Left renal pelvis (tissue), 4 donors: ENCODE measurements at regions not wholly inside any gene's neighbourhood (a gene's known extent, or its start where the extent isn't known, plus 50 kb on each side); places are given as distances from the start of the nearest gene placed in this dataset.

ENCODE experiments used
- DNase-seq, 4 donors: peaks; one replicate each; pipeline ENCODE4 v3.0.0-alpha.2; 2013; ENCODE audit warnings: low read depth in 4 of 4, low spot score in 3 of 4

DNA sequence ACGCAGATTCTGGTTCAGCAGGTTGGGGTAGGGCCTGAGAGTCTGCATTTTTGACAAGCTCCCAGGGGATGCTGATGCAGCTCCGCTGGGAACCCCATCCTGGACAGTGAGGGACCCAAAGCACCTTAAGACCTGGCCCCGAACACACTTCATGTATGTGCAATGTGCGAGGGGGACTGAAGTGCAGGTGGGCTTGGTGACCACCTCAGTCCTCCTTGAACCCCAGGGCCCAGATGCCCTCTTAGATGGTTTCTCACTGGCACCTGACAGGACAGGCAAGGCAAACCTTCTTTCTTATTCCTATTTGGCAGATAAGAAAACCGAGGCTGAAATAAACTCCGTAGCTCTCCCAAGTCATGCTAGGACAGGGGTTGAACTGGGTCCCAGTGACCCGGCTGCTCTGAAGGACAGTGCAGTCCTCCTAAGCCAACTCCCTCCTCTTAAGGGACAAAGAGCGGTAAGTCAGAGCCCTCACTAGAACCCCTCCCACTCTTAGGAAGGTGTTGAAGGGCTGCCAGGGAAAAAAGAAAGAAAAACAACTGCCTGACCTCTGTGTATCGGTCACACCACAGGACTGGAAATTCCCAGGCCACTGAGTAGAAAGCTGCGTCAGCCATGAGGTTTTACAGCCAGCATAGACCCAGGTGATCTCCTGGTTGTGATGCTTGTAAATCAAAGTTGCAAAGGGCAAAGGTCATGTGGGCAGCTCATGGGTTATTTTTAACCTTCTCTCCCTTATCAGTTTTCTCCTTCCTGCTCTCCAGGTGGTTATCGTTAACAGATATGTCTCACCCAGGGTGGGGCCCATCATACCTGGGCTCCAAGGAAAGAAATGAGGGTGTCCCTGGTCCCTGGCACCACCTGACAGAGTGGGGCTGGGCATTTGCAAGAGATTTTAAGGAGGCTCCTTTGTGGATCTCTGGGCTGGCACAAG, 90.9 kb upstream of the SMNDC1 start:
- DNase-seq = no peak

DNA sequence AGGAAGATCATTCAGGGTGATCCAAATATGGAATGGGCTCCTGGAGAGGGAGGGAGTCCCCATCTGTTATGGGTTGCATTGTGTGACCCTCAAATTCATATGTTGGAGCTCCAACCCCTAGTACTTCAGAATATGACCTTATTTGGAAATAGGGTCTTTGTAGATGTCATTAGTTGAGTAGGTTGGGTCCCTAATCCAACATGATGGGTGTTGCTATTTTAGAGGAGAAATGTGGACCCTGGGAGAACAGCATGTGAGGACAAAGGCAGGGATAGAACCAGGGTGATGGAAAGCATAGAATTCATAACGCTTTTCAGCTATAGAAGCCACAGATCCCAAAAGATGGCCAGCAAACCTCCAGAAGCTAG, 91.5 kb upstream of the SMNDC1 start:
- DNase-seq = no peak

DNA sequence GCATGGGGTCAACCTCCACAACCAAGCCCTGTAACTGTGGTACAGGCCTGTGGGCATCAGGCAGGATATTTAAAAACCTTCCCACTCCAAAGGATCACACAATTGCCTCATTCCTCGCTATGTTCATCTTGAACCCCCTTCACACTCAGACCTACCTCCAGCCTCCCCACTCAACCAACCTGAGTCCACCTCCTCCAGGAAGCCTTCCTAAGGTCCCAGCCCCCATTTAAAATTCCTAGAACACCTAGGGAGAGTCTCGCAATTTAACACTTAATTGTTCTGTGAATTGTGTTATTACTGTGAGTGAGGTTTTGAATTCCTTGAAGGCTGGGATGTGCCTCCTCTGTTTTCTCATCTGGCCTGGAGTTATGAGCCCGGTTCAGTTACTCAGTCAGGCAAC, 93.1 kb upstream of the SMNDC1 start:
- DNase-seq = no peak

DNA sequence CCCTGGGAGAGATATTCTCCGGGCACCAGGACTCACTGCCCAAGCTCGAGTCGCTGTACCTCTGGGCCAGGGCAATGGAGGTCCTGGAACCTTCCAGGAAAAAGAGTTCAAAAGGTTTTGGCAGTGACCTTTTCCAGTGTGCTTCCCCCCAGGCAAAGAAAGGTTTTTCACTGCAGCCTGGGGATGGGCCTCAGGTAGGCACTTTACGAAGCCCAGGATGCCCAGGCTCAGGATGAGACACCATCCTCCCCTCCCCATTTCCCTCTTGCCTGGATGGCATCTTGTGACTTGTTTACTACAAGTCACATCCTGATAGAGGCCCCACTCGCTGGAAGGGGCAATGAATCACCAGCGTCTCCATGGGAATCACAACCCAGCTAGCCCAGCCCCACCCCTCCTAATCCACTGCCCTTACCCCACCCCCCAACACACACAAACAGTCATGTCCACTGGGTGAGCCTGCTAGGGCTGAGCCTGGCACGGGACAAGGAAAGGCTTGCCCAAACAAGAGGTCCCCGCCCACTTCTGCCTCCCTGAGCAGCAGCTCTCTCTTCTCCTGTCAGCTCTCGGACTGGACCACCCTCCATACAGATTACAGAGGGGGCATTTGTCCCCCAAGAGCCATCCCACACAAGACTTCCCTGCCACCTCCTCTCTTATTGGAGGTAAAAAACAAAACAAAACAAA, 93.8 kb upstream of the SMNDC1 start:
- DNase-seq = no peak

DNA sequence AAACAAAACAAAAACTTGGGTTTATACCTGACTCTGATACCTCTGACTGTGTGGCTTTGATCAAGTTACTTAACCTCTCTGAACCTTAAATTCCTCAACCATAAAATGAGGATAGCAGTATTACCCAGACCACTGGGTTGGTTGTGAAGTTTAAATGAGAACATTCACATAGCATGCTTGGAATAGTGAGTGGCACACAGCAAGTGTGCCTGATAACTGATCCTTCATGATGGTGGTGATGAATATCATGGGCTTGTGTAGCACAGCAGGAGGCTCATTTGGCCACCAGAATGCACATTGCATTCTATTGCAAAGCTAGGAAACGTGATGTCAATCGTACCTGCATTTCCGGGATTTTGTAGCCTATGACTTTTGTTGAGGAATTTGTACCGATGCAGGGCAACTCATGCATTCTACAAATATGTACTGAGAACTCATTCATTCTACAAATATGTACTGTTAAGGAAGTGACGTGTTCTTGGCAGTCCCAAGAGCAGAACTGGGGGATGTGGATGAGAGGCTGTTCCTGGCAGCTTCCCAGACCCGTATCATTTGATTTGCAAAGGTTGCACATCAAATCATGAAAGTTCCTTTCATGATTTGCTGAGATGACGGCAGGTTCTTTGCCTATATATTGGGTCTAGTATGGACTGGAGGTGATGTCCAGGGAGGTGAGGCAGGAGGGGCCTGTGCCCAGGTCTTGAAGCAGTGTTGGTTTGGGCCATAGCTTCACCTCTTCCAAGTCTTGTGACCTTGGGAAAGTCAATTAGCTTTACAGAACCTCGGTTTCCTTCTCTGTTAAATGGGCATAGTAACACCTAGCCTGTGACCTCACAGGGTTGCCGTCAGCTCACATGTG, 94.6 kb upstream of the SMNDC1 start:
- no peak for DNase-seq

DNA sequence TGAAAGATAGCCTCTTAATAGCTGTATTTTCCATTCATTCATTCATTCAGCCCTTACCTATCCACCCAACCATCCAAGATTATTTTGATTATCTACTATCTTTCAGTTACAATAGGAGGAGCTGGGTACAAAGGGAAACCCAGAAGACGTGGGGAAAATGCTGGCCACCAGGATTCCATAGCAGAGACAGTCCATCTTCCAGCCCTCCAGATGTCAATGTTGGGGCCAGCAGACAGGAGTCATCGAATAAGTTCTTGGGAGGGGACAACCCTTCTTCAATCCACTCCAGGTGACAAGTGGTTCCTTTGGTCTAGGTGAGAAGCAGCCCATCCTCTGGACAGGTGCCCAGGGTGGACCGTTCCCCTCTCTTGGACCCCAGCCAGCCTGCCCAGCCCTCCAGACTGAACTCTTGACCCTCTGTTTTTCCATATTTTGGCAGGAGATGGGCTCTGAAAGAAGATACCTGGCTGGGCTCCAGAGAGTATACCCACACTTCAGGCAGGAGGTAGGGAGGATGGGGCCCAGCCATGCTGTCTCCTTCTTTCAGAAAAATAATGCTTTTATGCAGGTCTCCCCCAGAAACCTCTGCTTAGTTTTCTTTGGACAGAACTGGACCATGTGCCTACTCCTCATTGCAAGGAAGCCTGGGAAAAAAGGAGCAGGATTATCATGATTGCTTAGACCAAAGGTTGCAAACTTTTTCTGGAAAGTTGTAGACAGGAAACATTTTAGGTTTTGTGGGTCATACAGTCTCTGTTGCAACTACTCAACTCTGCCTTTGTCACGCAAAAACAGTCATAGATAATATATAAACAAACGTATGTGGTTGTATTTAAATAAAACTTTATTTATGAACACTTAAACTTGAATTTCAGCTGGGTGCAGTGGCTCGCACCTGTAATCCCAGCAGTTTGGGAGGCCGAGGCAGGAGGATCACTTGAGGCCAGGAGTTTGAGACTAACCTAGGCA, 95.5 kb upstream of the SMNDC1 start:
- no peak for DNase-seq

DNA sequence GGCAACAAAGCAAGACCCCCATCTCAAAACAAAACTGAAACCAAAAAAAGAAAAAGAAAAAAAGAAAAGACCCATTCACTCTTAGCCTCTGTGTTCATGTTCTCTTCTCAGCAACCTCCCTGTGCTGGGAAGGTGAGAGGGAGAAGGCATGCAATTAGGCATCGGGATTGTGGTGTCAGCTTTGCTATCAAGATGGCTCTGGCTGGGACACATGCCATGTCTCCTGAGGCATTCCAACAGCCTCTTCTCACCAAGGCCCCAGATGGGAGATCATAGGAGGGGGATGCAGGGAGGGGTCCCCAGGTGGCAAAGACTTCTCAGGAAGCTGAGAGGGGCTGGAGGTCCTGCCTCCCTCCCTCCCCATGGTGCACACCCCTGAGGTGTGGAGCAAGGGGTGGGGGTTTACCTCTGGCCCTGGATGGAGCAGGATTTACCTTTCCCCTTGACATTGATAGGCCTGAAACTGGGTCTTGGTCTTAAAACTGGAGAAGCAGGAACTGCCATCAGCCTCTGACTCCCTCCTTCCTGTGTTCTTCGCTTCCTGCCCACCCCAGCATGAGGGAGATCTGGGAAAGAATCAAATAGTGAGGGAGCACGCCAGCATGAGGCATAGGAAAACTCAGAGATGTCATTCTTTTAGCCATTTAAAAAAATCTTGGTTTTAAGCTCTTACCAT, 96.2 kb upstream of the DUSP5 start:
- no peak for DNase-seq

DNA sequence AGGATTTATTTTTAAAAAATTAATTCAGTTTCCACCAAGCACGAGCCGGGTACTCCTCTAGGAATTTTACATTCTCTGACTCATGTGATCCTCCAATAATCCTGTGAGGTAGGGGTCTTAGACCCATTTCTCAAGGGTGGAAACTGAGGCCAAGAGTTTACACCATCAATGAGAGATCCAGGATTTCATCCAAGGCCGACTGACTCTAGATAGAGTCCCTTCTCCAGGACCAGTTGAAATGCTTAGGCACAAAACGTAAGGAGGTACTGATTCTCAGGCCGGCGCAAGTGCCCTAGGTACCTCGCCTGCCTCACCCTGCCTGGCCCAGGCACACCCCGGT, 95.7 kb upstream of the DUSP5 start:
- no peak for DNase-seq

DNA sequence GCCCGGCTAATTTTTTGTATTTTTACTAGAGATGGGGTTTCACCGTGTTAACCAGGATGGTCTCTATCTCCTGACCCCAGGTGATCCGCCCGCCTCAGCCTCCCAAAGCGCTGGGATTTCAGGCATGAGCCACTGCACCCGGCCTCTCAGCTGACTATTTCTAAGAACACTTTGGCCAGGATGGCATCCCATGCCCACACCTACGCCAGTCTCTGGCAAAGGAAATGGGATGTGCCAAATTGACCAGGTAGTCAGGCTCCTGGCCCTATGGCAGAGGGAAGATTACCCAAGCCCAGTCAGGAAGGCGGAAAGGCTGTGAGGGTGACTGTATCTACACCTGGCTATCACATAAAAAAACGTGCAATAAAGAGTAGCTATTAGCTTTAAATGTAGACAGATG, 94.1 kb upstream of the DUSP5 start:
- no peak for DNase-seq

DNA sequence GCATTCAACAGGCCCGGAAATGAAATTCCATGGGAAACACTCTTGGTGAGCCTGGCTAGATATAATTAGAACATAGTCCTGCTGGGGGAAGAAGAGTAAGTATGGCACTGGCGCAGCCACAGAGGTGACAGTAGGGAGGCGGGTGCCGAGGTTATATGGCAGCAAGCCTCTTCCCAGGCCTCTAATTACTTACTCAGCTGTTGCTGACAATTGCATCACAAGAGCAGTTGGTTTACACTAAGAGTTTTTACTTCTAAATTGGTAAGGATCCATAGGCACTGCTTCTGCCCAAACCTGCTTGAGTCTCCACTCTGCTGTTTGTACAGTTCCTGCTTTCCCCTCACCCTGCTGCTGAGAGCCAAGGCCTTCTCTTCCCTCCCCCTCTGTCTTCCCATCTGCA, 93.3 kb upstream of the DUSP5 start:
- no peak for DNase-seq

DNA sequence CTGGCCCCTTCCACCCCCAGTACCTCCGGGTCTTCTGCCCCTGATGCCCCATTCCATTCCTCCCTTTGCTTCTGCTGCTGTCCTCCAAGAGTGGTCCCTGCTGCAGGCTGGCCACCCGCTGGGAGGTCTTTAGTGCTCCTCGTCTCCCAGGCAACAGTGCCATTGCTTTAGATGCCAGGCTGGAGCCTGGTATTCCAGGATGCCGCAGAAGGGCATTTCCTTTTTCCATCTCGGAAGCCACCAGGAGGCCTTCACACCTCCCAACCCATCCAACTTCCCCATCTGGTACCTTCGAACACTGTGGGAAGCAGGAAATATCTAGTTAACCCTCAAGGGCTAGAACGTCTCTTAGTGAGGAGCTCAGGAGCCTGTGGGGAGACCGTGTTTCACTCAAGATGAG, 92.9 kb upstream of the DUSP5 start:
- no peak for DNase-seq

DNA sequence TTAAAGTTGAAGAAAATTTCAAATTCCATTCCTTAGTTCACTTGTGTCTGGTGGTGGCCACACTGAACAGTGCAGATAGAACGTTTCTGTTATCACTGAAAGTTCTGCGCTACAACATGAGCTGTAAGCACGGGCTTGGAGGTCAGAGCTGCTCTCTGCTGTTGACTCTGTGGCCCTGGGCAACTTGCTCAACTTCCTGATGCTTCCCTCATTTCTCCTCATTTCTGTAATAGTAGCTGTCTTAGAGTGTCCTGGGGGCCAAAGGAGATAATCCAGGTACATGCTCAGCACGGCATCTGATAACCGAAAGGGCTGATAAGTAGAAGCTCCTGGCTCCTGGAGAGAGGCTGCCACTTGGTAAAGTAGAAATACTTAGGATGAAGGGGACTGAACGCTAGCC, 92.3 kb upstream of the DUSP5 start:
- DNase-seq = no peak

DNA sequence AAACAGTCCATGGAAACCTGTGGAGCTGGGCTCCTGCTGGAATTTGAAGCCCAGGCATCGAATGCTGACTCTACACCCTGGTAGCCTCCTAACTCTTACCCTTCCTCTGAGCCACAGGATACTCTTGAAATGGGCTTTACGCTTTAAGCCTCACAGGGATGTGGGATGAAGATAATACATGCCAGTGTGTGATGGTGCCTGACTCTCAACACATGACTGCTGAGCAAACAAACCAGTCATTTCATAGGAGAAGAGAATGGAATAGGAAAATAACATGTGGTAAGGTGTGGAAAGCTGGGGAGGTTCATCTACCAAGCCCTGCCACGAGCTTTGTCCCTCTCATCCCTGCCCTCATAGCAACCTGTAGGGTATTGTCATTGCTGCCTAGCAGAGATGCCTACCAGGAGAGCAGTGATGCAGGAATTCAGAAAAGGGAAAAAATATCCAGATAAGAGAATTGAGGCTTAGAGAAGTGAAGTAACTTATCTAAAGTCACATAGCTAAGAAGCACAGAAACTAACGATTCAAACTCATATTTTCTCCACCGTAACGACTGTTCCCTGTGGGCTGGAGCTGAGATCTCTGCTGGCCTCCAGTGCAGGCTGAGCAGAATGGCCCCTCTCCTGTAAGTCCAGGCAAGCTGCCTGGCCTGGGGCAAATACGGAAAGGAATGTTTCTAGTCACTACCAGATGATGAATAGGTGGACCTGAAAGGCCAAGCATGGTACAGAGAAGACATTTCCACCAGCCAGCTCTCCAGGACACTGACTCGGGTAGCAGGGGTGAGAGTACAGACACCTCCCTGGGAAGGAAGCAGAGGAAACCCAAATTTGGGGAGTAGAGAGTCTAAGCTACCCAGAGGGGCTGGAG, 90.2 kb upstream of the DUSP5 start:
- no peak for DNase-seq

DNA sequence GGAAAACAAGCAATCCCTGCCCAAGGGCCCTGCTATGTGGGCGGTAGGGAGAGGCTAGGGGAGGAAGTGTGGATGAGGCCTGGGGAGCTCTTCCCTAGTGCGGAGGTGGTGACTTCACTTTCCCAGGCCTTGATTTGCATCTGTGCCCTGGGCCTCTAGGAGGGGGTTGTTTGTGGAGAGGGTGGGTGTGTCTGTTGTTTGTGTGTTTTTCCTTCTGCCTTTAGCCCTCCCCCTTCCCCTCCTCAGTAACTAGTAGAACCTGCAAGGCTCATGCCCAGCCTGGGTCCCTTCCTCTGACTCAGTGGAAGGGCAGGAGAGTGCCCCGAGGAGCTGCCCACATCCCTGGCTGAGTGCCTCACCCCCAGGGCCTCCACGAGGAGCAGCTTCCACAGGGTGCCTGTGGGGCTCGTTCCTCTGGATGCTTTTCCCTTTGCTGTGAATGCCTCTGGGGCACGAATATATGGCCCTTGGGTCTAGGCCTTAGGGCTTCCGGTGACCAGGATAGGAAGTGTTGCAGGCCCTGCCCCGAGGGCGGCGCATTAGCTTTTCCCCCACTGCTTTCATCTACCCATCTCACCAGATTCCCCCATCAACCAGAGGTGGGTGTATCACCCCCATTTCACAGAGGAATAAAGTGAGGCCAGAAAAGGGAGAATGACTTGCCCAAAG, 89.4 kb upstream of the DUSP5 start:
- DNase-seq = no peak

DNA sequence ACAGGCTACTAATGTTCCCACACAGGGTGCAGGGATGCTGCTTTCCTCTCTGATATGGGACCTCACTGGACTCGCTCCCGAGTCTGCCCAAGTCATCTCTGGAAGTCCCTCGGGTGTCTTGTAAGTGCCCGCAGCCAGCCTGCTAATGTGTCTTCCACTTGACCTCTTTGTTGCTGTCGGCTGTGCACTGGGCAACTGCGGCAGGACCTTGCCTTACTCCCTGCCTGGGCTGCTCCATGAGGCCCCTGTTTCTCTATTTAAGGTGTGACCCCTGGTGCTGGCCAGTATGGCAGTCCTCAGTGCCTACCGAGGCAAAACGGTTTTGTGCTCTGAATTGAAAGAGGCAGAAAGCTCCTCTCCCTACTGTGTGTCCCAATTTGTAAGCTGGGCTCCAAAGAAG, 88.8 kb upstream of the DUSP5 start:
- DNase-seq = no peak

DNA sequence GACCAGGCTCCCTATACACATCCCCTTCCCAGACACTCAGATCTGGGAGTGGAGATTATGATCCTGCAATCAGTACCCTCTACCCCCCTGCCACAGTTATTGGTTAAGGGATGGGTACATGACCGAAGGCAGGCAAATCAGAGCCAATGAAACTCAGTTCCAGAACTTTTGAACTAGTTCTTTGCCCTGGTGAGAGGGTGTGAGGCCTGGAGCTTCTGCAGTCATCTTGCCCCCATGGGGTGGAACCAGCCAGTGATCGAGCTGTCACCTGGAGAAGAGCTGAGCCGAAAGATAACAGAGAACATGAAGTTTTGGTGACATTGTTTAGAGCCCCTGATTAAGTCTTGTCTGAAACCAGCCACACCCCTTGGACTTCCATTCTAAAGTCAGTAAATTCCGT, 88.2 kb upstream of the DUSP5 start:
- DNase-seq = no peak

DNA sequence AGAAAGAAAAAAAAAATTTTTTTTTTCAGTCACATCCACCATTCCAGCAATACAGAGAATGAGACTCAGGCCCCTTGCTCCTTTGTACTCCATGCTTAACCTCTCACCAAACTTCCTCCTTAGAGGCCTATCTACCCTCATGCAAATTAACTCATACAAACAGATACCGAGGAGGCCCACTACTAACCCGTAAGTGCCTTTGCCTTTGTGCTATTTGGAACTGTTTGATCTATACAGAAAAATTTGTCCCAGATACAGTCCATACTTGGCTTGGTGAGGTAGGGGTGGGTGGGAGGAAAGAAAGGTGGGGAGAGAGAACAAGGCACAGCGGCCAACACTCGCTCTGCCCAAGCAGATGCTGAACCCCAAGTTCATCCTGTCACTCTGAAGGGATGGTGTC, 87.8 kb upstream of the DUSP5 start:
- DNase-seq = no peak

DNA sequence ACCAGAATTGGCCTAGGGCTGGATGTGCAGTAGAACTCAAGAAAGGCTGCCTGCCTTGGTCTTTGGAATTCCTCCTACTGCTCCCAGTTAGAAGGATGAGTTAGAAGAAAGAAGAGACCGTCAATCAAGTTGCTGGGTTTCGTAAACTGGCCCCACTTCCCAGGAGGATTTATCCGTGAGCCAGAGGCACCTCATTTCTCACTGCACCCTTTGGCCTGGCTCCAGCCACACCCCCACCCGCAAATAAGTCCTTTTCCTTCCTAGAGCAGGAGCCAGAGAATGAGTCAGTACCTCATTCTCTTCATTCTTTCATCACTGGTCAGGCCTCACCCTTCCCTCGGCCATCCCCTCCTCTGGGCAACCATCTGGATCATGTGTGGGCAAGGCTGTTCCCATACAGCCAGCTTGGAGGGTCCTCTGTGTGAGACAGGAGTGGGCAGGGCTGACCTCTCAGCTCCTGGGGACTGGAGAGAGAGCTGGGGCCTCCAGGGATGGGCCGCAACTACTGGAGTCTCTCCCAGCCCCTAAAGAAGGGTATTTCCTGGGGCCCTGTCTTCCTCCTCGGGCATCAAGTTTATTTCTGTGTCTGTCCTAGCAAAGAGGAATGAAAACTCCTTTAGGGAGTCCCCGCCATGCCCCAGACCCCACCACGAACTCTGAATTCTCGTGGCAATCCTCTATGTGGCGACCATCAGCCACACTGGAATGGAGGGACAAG, 87.2 kb upstream of the DUSP5 start:
- no peak for DNase-seq
